Caco-2 (cell line): ENCODE measurements at regions not wholly inside any gene's neighbourhood (a gene's known extent, or its start where the extent isn't known, plus 50 kb on each side); places are given as distances from the start of the nearest gene placed in this dataset.

ENCODE experiments used
- BruUV-seq: library from RNA; stranded (reverse); fragments of 400-500 nt; replicated peaks from 2 replicates; lab custom pipeline; 2021; lab: Mats Ljungman, UMichigan
- CTCF ChIA-PET: fragments of 300-600 bp; sonication (Branson Sonifier 250); formaldehyde crosslinking; loops from one replicate; lab custom pipeline; 2022; ENCODE audit warnings: antibody characterized with exemption; lab: Charles Lee
- POLR2A ChIA-PET: fragments of 300-600 bp; sonication (Branson Sonifier 250); formaldehyde crosslinking; loops from one replicate; lab custom pipeline; 2022; ENCODE audit warnings: antibody characterized with exemption; lab: Charles Lee
- DNase-seq, 2 experiments: peaks; one replicate each; pipeline versions ENCODE4 v3.0.0 to v3.0.0-alpha.2; 2020 to 2022
- H3K27me3 ChIP-seq: replicated peaks from 2 replicates; pipeline ENCODE4 v1.6.0; 2011; ENCODE audit warnings: low read length; ENCODE audit not compliant: control insufficient read depth, insufficient read depth
- H3K36me3 ChIP-seq: 2 replicates; pipeline ENCODE4 v1.5.1; 2011; ENCODE audit warnings: low read length; ENCODE audit not compliant: control insufficient read depth, insufficient read depth
- H3K4me1 ChIP-seq: fragments of 250-450 bp; sonication (Bioruptor Pico); 2 replicates; pipeline ENCODE4 v1.5.1; 2020; ENCODE audit warnings: mild to moderate bottlenecking
- H3K4me3 ChIP-seq: 2 replicates; pipeline ENCODE4 v1.5.1; 2011; ENCODE audit warnings: low read depth, mild to moderate bottlenecking, control low read depth, low read length
- H3K9me3 ChIP-seq: fragments of 250-450 bp; sonication (Bioruptor Pico); 2 replicates; pipeline ENCODE4 v1.5.1; 2020; ENCODE audit warnings: mild to moderate bottlenecking, moderate library complexity
- H3K27ac Mint-ChIP-seq: one replicate; pipeline ENCODE4 v1.8.0; 2022; ENCODE audit warnings: mixed read lengths; ENCODE audit not compliant: unreplicated experiment
- H3K27me3 Mint-ChIP-seq: one replicate; pipeline ENCODE4 v1.8.0; 2022; ENCODE audit warnings: mixed read lengths; ENCODE audit not compliant: insufficient read depth, unreplicated experiment
- H3K36me3 Mint-ChIP-seq: one replicate; pipeline ENCODE4 v1.8.0; 2022; ENCODE audit warnings: mild to moderate bottlenecking, mixed read lengths; ENCODE audit not compliant: insufficient read depth, unreplicated experiment
- H3K4me1 Mint-ChIP-seq: one replicate; pipeline ENCODE4 v1.8.0; 2022; ENCODE audit warnings: low read depth, mixed read lengths; ENCODE audit not compliant: unreplicated experiment
- H3K4me3 Mint-ChIP-seq: one replicate; pipeline ENCODE4 v1.8.0; 2022; ENCODE audit warnings: mild to moderate bottlenecking, moderate library complexity, mixed read lengths; ENCODE audit not compliant: unreplicated experiment
- H3K9me3 Mint-ChIP-seq: one replicate; pipeline ENCODE4 v1.8.0; 2022; ENCODE audit warnings: mixed read lengths; ENCODE audit not compliant: unreplicated experiment
- intact Hi-C: fragments of 100-400 bp; cut with micrococcal nuclease; formaldehyde crosslinking; loops from one replicate; pipeline ENCODE4 v1.10.0; 2022; ENCODE audit not compliant: unreplicated experiment
- TF ChIP-seq, protein P1 (sequence below), 2 experiments: fragments of 200-600 bp in 1 of 2; IDR thresholded peaks; 1 replicate in 1 of 2; 2 replicates in 1 of 2; pipeline versions ENCODE4 v1.5.1 to v1.8.0; 2011 to 2022; ENCODE audit warnings: antibody characterized with exemption in 1 of 2, control low read depth in 1 of 2, inconsistent platforms in 1 of 2, low read depth in 1 of 2, low read length in 1 of 2, mild to moderate bottlenecking in 1 of 2, moderate library complexity in 1 of 2; ENCODE audit not compliant: insufficient read depth in 1 of 2, severe bottlenecking in 1 of 2, unreplicated experiment in 1 of 2

DNA sequence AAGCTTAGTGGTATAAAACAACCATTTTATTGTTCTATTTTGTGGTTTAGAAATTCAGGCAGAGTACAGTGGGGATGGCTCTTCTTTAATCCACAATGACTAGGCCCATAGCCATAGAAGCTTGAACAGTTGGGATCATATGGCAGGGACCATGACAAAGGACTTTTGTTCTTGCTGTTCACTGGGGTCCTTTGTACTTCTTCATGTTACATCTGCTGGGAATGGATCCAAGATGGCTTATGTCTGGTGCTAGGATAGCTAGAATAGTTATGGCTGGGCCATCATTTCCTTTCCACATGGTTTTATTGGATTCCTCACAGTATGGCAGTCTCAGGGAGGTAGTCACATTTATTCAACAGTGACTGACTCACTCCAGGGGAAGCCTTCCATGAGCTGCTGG lies 427.9 kb upstream of the AGTR1 start:
- no peaks in the 10 kb centered on the region for H3K36me3 Mint-ChIP-seq
- CTCF ChIA-PET: no interaction called here
- H3K9me3 Mint-ChIP-seq: no peaks in the 10 kb centered on the region
- Histone ChIP-seq H3K9me3 (no peaks in the 10 kb centered on the region), H3K36me3 (no peaks in the 10 kb centered on the region), H3K4me3 (no peak overlapping the region), H3K27me3 (no peaks in the 10 kb centered on the region), H3K4me1 (no peaks in the 10 kb centered on the region)
- no peak for DNase-seq
- H3K4me3 Mint-ChIP-seq: no peak overlapping the region
- TF ChIP-seq, protein P1, sequence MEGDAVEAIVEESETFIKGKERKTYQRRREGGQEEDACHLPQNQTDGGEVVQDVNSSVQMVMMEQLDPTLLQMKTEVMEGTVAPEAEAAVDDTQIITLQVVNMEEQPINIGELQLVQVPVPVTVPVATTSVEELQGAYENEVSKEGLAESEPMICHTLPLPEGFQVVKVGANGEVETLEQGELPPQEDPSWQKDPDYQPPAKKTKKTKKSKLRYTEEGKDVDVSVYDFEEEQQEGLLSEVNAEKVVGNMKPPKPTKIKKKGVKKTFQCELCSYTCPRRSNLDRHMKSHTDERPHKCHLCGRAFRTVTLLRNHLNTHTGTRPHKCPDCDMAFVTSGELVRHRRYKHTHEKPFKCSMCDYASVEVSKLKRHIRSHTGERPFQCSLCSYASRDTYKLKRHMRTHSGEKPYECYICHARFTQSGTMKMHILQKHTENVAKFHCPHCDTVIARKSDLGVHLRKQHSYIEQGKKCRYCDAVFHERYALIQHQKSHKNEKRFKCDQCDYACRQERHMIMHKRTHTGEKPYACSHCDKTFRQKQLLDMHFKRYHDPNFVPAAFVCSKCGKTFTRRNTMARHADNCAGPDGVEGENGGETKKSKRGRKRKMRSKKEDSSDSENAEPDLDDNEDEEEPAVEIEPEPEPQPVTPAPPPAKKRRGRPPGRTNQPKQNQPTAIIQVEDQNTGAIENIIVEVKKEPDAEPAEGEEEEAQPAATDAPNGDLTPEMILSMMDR (IDR thresholded peaks at IDR 0.05; ENCODE audit: insufficient read depth in 1 of 2, low read depth in 1 of 2, low read length in 1 of 2, severe bottlenecking in 1 of 2, unreplicated experiment in 1 of 2): no peak
- no peaks in the 10 kb centered on the region for H3K27me3 Mint-ChIP-seq
- BruUV-seq: no TSS peak
- no peak overlapping the region for H3K27ac Mint-ChIP-seq
- intact Hi-C loops: no loop called here
- no peaks in the 10 kb centered on the region for H3K4me1 Mint-ChIP-seq
- POLR2A ChIA-PET: no interaction called here

DNA sequence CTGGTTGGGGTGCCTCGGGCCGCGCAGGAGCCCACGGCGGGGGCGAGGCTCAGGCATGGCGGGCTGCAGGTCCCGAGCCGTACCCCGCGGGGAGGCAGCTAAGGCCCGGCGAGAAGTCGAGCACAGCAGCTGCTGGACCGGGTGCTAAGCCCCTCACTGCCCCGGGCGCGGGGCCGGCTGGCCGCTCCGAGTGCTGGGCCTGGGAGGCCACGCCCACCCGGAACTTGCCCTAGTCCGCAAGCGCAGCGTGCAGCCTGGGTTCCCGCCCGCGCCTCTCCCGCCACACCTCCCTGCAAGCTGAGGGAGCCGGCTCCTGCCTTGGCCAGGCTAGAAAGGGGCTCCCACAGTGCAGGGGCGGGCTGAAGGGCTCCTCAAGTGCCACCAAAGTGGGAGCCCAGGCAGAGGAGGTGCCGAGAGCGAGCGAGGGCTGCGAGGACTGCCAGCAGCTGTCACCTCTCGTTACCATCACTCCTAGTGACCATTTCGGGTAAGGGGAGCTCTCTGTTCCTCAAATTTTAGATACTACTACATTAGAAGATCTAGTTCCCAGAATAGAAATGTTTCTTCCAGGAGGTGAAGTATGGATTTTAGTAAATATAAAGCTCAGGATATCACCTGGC lies 417.0 kb upstream of the AGTR1 start:
- BruUV-seq: no TSS peak
- H3K27me3 ChIP-seq: no peaks in the 10 kb centered on the region
- no peak overlapping the region for H3K27ac Mint-ChIP-seq
- TF ChIP-seq, protein P1 (IDR thresholded peaks at IDR 0.05; ENCODE audit: insufficient read depth in 1 of 2, low read depth in 1 of 2, low read length in 1 of 2, severe bottlenecking in 1 of 2, unreplicated experiment in 1 of 2): no peak
- H3K4me1 Mint-ChIP-seq: no peaks in the 10 kb centered on the region
- no peaks in the 10 kb centered on the region for H3K4me1 ChIP-seq
- no peak for DNase-seq
- no peak overlapping the region for H3K4me3 Mint-ChIP-seq
- no peak overlapping the region for H3K4me3 ChIP-seq
- no peaks in the 10 kb centered on the region for H3K9me3 ChIP-seq
- no peaks in the 10 kb centered on the region for H3K9me3 Mint-ChIP-seq
- H3K27me3 Mint-ChIP-seq: no peaks in the 10 kb centered on the region
- POLR2A ChIA-PET: no interaction called here
- intact Hi-C loops: no loop called here
- CTCF ChIA-PET: no interaction called here
- H3K36me3 Mint-ChIP-seq: no peaks in the 10 kb centered on the region
- H3K36me3 ChIP-seq: no peaks in the 10 kb centered on the region

DNA sequence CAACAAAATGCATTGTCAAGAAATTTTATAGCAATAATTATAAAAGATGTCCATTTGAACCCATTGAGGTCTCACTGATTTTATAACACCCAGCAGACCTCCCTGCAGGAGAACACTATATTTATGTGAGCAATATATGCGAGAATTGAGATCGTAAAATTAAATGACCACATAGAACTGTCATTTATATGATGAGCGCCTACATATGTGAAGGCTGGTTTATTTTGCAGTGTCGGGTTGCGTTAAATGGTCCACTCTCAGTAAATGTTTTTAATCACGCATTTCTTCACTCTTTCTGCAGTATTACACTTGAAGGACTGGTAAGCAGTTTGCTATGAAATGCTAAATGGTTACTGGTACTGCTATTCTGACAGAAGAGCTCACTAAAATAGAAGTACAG lies 408.5 kb upstream of the AGTR1 start:
- Histone ChIP-seq H3K36me3 (no peaks in the 10 kb centered on the region), H3K4me1 (no peaks in the 10 kb centered on the region), H3K27me3 (no peaks in the 10 kb centered on the region), H3K4me3 (no peak overlapping the region), H3K9me3 (no peaks in the 10 kb centered on the region)
- Mint-ChIP-seq H3K36me3 (no peaks in the 10 kb centered on the region), H3K27me3 (peaks cover 4% of the 10 kb centered on the region), H3K4me1 (peaks cover 6% of the 10 kb centered on the region), H3K9me3 (no peaks in the 10 kb centered on the region), H3K27ac (no peak overlapping the region), H3K4me3 (no peak overlapping the region)
- TF ChIP-seq, protein P1 (IDR thresholded peaks at IDR 0.05; ENCODE audit: insufficient read depth in 1 of 2, low read depth in 1 of 2, low read length in 1 of 2, severe bottlenecking in 1 of 2, unreplicated experiment in 1 of 2): no peak
- no peak for DNase-seq
- BruUV-seq: no TSS peak
- intact Hi-C loops: no loop called here
- ChIA-PET CTCF (no interaction called here), POLR2A (no interaction called here)
